Activated T-cell treated with anti-CD3 and anti-CD28 coated beads, Interleukin-2, amount 50 U/mL, for 24 hours (primary cell): ENCODE measurements at regions not wholly inside any gene's neighbourhood (a gene's known extent, or its start where the extent isn't known, plus 50 kb on each side); places are given as distances from the start of the nearest gene placed in this dataset.

Experiments used
- DNase-seq: peaks from one replicate; pipeline ENCODE4 v3.0.0-alpha.2; 2020
- H3K27ac Mint-ChIP-seq: 2 replicates; pipeline ENCODE4 v1.8.0; 2020; ENCODE audit warnings: mild to moderate bottlenecking, mixed read lengths
- H3K27me3 Mint-ChIP-seq: 2 replicates; pipeline ENCODE4 v1.8.0; 2020; ENCODE audit warnings: mixed read lengths
- H3K36me3 Mint-ChIP-seq: 2 replicates; pipeline ENCODE4 v1.8.0; 2020; ENCODE audit warnings: low read depth, mixed read lengths
- H3K4me1 Mint-ChIP-seq: 2 replicates; pipeline ENCODE4 v1.8.0; 2020; ENCODE audit warnings: low read depth, mixed read lengths
- H3K4me3 Mint-ChIP-seq: 2 replicates; pipeline ENCODE4 v1.8.0; 2020; ENCODE audit warnings: mild to moderate bottlenecking, moderate library complexity, mixed read lengths
- H3K9me3 Mint-ChIP-seq: 2 replicates; pipeline ENCODE4 v1.8.0; 2020; ENCODE audit warnings: mixed read lengths

DNA sequence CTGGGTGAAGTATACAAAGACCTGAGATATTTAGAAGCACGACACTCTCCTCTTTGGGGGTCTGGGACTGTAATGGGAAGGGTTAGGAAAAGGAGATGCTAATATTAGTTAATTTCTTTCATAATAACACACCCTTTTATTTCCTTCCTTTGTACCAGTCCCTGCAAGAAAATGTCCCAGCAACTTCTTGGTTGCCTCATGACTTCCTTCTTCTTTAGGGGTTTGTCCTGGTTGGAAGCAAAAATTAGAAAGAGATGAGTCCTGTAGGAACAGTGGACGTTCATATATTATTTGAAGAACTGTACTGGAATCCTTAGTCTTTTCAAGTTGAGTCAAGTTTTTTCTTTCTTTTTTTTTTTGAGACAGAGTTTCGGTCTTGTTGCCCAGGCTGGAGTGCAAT is 227.8 kb upstream of the TBL1XR1 start:
- DNase-seq, result no peak
- peaks cover 3% of the 10 kb centered on the region for H3K9me3 Mint-ChIP-seq
- no peak overlapping the region for H3K27ac Mint-ChIP-seq
- H3K36me3 Mint-ChIP-seq, result no peaks in the 10 kb centered on the region
- no peak overlapping the region for H3K4me3 Mint-ChIP-seq
- H3K27me3 Mint-ChIP-seq, result no peaks in the 10 kb centered on the region
- peaks cover 70% of the 10 kb centered on the region for H3K4me1 Mint-ChIP-seq

DNA sequence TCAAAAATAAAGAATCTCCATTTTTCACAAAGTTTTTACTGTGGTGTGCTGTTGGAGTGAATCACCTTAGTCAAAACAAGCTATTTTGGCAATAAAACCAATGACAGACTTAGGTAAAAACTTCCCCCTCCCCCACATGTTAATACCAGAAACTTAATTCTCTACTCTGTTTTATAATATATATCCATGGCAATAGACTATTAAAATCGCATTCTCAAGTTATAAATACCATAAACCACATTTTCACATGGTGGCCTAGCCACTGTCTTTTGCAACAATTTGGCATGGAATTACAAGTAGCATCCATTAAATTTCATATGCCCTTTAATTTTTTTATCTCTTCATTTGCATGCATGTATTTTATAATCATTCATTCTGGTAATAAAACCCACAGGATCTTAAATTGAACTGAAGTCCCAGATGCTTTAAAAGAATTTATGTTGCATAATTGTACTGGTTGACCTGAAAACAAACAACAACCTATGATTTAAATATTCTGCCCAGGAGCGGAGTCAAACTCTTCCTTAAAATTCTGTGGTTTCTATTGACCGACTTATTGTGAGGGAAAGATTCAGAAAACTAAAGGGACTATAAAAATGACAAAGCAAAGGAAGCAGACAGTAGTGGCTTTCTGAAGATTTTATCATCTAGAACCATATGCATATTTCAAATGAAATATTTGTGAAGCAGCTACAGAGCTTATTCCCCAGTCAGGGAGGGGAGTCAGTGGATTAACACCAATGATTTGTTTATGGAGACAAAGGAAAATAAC is 229.0 kb upstream of the TBL1XR1 start:
- H3K27ac Mint-ChIP-seq, result peak overlapping the region; percentile 96
- H3K27me3 Mint-ChIP-seq, result no peaks in the 10 kb centered on the region
- peaks cover 3% of the 10 kb centered on the region for H3K9me3 Mint-ChIP-seq
- no peak for DNase-seq
- peaks cover 57% of the 10 kb centered on the region for H3K4me1 Mint-ChIP-seq
- no peaks in the 10 kb centered on the region for H3K36me3 Mint-ChIP-seq
- H3K4me3 Mint-ChIP-seq, result no peak overlapping the region

DNA sequence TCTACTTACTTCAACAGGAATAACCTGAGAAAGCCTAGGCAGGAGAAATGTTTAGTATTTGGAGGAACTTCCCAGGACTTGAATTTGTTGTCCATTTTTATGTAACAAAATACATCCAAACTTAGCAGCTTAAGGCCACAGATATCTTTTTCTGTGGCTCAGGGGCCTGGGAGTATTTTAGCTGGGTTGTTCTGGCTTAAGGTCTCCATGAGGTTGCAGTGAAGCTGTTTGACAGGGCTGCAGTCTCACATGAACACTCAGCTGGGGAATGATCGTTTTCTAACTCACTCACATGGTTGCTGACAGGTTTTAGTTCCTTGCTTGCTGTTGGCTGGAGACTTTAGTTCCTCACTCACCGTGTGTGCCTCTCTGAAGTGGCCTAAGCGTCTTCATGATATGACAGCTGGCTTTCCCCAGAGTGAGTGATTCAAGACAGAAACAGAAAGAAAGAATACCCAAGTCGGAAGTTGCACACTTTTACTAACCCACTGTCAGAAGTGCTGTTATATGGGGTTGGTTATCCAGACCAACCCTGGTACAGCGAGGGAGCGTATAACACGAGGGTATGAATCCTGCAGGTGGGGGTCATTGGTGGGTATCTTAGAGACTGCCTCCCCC is 229.7 kb upstream of the TBL1XR1 start:
- peak overlapping the region; percentile 96 for H3K27ac Mint-ChIP-seq
- H3K4me3 Mint-ChIP-seq, result peak overlapping the region; percentile 60
- peak; percentile 60 for DNase-seq
- H3K36me3 Mint-ChIP-seq, result no peaks in the 10 kb centered on the region
- peaks cover 3% of the 10 kb centered on the region for H3K9me3 Mint-ChIP-seq
- peaks cover 52% of the 10 kb centered on the region for H3K4me1 Mint-ChIP-seq
- H3K27me3 Mint-ChIP-seq, result no peaks in the 10 kb centered on the region

DNA sequence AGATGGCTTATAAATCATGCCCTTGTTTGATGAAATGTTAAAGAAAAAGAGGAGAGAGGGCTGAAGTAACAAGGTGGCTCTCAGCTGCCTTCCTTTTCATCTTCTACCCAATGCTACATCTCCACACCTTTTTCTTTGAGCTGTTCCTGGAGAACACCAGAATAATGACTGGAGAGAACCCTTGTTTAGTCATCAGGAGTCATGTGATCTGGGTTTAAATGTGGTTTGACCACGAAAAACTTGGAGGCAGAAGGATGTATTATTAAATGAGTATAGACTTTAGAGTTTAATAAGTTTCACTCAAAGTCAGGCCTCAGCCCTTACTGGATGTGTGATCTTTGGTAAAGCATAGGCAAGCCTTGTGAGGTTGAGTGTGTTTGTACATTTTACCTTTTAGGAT is 230.3 kb upstream of the TBL1XR1 start:
- Mint-ChIP-seq H3K9me3 (peaks cover 3% of the 10 kb centered on the region), H3K4me1 (peaks cover 48% of the 10 kb centered on the region), H3K36me3 (no peaks in the 10 kb centered on the region), H3K4me3 (peak overlapping the region; percentile 60), H3K27ac (peak overlapping the region; percentile 96), H3K27me3 (no peaks in the 10 kb centered on the region)
- DNase-seq, result no peak

DNA sequence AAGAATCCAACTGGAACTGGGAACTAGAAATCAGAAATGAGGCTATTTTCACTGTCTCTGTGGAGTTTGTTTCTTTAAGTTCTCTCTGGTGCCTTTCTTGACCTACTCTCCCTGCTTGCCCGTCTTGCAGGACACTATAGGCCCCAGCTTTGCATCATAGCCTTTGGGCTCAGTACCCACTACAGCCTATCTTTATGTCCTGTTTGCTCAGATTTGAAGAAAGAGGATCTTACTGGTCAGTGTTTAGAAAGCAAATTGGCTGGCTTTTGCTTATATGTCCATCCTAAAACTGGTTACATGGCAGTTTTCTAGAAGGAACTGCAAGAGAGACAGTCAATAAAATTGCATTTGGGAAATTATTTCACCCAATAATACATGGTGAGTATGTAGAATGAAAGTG is 231.8 kb upstream of the TBL1XR1 start:
- no peaks in the 10 kb centered on the region for H3K27me3 Mint-ChIP-seq
- peaks cover 3% of the 10 kb centered on the region for H3K9me3 Mint-ChIP-seq
- no peak overlapping the region for H3K27ac Mint-ChIP-seq
- DNase-seq, result no peak
- H3K4me1 Mint-ChIP-seq, result peaks cover 43% of the 10 kb centered on the region
- no peaks in the 10 kb centered on the region for H3K36me3 Mint-ChIP-seq
- H3K4me3 Mint-ChIP-seq, result no peak overlapping the region

DNA sequence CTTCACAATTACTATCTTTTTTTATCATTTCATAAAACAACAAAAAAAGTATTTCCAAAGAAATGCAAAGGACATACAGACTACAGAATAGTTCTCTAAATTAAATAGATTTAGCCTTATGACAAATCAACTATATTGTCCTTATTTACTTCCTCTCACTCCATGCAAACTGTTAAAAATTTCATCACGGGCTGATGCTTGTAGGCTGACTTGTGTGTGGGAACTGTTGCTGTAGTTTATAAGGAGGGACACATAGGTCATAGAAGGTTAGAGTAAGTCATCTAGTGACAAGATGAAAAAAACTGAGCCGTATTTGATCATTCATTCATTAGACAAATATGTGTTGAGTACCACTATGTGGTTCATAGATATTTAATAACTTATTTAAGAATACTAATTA is 232.5 kb upstream of the TBL1XR1 start:
- DNase-seq, result no peak
- Mint-ChIP-seq H3K27ac (no peak overlapping the region), H3K27me3 (no peaks in the 10 kb centered on the region), H3K9me3 (peaks cover 3% of the 10 kb centered on the region), H3K4me3 (no peak overlapping the region), H3K4me1 (peaks cover 36% of the 10 kb centered on the region), H3K36me3 (no peaks in the 10 kb centered on the region)

DNA sequence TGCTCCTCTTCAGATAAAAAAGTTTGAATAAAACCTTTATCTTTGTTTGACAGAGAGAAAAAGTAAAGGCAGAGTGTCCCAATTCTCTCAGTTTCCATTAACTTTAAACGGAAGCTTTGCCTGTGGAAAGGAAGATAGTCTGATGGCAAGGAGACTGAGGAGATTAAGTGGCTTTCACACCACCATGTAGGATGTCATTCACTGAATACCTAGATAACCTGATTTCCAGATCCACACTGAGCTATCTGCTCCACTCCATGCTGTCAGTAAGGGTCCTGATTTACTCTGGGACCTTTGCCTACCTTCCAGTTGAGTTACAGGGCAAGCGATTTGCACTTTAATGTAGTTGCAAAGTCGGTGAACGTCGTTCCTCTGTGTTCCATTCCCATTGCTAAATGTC is 233.4 kb upstream of the TBL1XR1 start:
- Mint-ChIP-seq H3K27me3 (no peaks in the 10 kb centered on the region), H3K36me3 (no peaks in the 10 kb centered on the region), H3K27ac (no peak overlapping the region), H3K4me3 (no peak overlapping the region), H3K9me3 (peaks cover 3% of the 10 kb centered on the region), H3K4me1 (peaks cover 31% of the 10 kb centered on the region)
- no peak for DNase-seq

DNA sequence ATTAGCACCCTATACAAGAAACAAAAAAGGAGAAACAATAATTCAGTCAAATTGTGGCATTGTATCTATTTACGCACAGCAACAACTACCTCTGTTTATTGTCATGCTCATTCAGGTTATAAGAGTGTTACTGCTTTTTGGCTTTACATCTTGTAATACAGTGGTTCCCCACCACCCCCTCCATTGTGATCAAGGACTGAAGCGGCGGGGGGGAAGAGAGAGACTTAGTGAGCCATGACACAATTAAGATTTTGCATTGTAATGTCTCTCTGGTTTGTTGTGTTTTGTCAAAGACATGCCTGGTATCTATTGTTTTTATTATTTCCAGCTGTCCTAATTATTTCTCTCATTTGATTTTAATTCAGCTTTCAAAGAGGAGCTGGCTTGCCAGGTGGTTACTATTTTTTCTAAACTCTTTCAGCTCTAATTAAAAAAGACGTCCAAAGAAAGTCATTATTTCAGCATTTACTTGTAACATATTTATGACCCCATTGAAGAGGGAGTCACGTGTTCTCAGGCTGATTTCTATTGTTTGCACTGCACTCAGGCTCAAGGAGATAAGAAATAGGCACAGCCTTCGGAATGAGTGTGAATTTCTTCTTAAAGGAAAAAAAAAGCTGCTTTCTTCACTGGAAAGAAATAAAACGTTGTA is 234.4 kb upstream of the TBL1XR1 start:
- no peak for DNase-seq
- Mint-ChIP-seq H3K4me3 (no peak overlapping the region), H3K9me3 (no peaks in the 10 kb centered on the region), H3K36me3 (no peaks in the 10 kb centered on the region), H3K27ac (no peak overlapping the region), H3K27me3 (no peaks in the 10 kb centered on the region), H3K4me1 (peaks cover 21% of the 10 kb centered on the region)

DNA sequence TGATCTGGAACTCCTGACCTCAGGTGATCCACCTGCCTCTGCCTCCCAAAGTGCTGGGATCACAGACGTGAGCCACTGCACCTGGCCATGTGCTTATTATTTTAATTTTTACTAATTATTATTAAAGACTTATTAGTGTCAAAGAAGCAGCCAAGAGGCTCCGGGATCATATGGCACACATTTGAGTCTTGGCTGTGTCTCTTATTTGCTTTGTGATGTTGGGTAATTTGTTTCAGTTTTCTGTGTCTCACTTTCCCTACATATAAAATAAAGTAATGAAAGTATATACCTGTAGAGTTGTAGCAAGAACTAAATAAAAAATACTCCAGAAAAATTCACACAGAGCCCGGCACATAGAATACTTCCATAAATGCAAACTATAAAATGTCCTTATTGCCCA is 238.0 kb upstream of the TBL1XR1 start:
- Mint-ChIP-seq H3K9me3 (no peaks in the 10 kb centered on the region), H3K27ac (no peak overlapping the region), H3K4me3 (no peak overlapping the region), H3K36me3 (no peaks in the 10 kb centered on the region), H3K27me3 (no peaks in the 10 kb centered on the region), H3K4me1 (no peaks in the 10 kb centered on the region)
- DNase-seq, result no peak

DNA sequence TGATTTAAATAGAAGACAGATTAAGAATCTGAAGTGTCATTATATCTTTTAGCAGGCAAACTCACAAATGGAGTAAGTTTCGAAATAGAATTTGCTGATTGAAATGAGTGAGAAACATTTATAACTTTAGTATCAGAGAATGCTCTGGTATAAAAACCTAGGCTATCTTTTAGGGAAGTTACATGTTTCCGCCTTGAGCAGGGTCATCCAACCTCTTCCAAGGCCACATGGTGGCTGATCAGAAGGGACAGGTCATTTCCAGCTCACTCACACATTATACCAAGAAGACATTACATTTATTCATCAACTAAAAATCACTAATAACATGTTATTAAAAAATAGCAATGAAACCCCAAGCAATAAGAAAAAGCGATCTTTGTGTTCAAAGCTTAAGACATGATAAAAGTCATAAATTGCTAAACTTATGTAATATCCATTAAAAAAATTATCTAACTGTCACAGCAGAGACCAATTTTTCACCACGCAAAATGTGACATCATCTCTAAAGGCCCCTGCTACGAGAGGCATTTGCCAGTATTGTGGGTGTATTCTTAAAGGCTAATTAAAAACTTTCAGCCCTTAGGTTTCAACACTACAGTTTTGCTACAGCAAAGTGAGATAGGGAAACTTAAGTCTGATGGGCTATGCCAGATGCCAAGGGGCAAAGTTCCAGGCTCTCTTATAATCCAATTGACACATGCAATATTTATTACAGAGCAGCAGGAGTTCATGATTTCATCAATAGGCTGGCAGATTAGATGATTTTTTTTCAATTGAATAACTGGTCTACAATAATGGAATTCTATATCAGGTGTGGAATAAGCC is 240.4 kb upstream of the TBL1XR1 start:
- Mint-ChIP-seq H3K27ac (no peak overlapping the region), H3K9me3 (no peaks in the 10 kb centered on the region), H3K4me1 (peaks cover 4% of the 10 kb centered on the region), H3K27me3 (no peaks in the 10 kb centered on the region), H3K36me3 (no peaks in the 10 kb centered on the region), H3K4me3 (no peak overlapping the region)
- DNase-seq, result no peak

DNA sequence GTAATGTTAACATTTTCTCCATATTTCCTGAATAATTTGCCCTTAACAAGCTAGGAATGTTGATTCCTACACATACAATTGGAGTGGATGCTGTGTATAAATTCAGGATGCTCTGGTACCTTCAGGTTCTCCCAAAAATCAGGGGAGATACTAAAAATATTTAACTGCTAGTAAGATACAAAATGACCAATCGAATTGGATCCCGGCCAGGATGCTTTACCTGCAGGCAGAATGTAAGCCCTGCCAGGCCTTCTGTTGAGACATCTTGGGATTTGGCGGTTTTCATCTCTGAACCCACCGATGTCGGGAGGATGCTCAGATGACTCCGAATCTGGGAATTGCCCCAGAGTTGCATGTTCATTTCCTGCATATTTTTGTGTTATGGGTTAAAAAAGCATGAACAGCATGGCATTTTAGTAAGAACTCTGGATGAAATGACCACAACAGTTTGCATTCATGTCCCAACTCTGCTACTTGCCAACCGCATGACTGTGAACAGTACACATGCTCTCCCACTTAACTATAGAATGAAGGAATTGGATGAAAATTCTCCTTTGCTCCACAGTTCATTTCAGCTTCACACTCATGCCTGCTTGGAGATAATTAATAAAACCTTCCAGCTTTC is 241.4 kb upstream of the TBL1XR1 start:
- no peaks in the 10 kb centered on the region for H3K9me3 Mint-ChIP-seq
- H3K27ac Mint-ChIP-seq, result no peak overlapping the region
- H3K4me1 Mint-ChIP-seq, result peaks cover 4% of the 10 kb centered on the region
- no peaks in the 10 kb centered on the region for H3K27me3 Mint-ChIP-seq
- H3K4me3 Mint-ChIP-seq, result no peak overlapping the region
- H3K36me3 Mint-ChIP-seq, result no peaks in the 10 kb centered on the region
- no peak for DNase-seq

DNA sequence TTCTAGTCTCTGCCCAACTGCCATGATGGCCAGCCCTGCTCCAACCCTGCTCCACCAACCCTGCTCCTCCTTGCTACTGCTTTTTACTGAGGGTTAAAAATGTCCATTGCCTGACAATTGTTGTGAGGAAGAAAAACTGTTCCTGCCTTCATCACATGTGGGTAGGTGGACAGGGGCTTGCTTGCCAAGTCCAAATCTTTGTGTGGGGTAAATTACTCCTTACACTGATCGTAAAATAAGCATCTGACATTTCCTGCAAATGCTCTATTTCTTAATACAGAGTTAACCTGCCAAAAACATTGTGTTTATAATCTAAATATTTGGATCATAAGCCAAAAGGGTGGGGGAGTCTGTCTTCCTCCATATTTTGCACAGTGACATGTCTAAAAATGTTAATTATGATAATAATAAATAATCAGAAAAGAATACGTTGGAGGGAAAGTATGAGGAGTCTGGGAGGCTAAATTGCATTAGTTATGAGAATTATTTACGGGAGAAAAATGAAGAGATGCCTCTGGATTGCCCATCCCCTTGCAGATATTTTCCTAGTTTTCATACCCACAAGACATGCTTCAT is 242.5 kb upstream of the TBL1XR1 start:
- no peak overlapping the region for H3K27ac Mint-ChIP-seq
- H3K9me3 Mint-ChIP-seq, result no peaks in the 10 kb centered on the region
- H3K27me3 Mint-ChIP-seq, result no peaks in the 10 kb centered on the region

DNA sequence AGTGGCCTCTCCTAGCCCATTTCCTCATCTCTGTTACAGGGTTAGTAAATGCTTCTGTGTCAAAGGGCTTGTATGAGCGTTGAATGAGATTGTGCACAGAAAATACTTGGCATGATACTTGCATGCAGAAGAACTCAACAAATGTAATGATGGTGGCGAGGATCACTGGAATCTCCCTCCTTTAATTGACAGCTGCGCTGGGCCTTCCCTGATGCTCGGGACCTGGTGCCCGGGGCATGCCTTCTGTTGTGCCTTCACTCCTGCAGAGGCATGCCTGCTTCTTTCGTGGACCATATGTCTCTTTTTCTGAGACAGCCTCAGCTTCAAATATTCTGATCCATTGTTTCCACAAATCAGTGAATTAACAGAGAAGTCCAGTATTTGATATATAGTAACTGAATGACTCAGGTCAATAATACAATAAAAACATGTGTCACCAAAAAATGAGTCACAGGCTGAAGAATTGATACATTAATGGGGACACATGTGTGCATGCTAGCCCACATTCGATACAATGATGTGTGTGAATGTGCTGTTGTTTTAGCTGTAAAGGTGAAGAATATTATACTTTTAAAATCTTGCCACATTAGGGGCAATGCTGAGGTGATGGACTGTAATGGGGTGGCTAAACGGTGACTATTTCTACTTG is 243.3 kb upstream of the TBL1XR1 start:
- Mint-ChIP-seq H3K27ac (no peak overlapping the region), H3K27me3 (no peaks in the 10 kb centered on the region), H3K4me1 (peaks cover 4% of the 10 kb centered on the region), H3K9me3 (no peaks in the 10 kb centered on the region), H3K4me3 (no peak overlapping the region), H3K36me3 (no peaks in the 10 kb centered on the region)
- no peak for DNase-seq

More for the DNA sequence above, 242.5 kb upstream of the TBL1XR1 start:
- Mint-ChIP-seq H3K36me3 (no peaks in the 10 kb centered on the region), H3K4me1 (peaks cover 4% of the 10 kb centered on the region), H3K4me3 (no peak overlapping the region)
- DNase-seq, result no peak
